Activated CD8-positive, alpha-beta memory T cell treated with anti-CD3 and anti-CD28 coated beads, Interleukin-2, amount 10 ng/mL, durations not matched to agents 7 days and 5 days (primary cell): ENCODE measurements at regions not wholly inside any gene's neighbourhood (a gene's known extent, or its start where the extent isn't known, plus 50 kb on each side); places are given as distances from the start of the nearest gene placed in this dataset.

Source experiments
- ATAC-seq: fragments of 150-1000 bp; cut with Tn5 transposase; one replicate; pipeline ENCODE4 v1.10.0; 2021; ENCODE audit warnings: moderate library complexity
- CTCF ChIA-PET: fragments of 350-600 bp; sonication (Branson Sonifier 250); formaldehyde crosslinking; loops from one replicate; lab custom pipeline; 2021; ENCODE audit warnings: antibody characterized with exemption; lab: Charles Lee
- DNase-seq: peaks from one replicate; pipeline ENCODE4 v3.0.0-alpha.2; 2020
- H3K27ac Mint-ChIP-seq: one replicate; pipeline ENCODE4 v1.8.0; 2021; ENCODE audit warnings: mild to moderate bottlenecking, mixed read lengths
- H3K27me3 Mint-ChIP-seq: one replicate; pipeline ENCODE4 v1.8.0; 2021; ENCODE audit warnings: mixed read lengths
- H3K36me3 Mint-ChIP-seq: one replicate; pipeline ENCODE4 v1.8.0; 2021; ENCODE audit warnings: mild to moderate bottlenecking, mixed read lengths
- H3K4me1 Mint-ChIP-seq: one replicate; pipeline ENCODE4 v1.8.0; 2021; ENCODE audit warnings: mixed read lengths
- H3K4me3 Mint-ChIP-seq: one replicate; pipeline ENCODE4 v1.8.0; 2021; ENCODE audit warnings: mild to moderate bottlenecking, moderate library complexity, mixed read lengths
- H3K9me3 Mint-ChIP-seq: one replicate; pipeline ENCODE4 v1.8.0; 2022; ENCODE audit warnings: low read depth, mixed read lengths

DNA sequence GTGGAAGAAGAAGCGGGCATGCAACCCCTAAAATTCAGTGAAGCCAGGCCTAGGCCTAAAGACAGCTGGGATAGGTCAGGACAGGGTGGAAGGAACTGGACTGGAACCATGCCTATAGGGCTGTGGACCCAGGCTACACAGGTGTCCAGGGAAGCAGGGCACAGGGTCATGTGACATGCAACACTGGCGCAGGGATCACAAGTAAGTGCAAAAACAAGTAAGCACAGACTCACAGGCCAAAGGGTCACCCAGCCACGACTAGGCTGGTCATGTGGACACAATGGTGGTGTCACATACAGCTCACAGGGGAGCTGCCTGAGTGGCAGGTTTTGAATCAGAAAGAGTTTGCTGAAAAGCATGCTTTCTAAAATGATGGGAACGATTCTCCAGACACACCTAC, 195.7 kb downstream of the SPTSSA start:
- no peak overlapping the region for H3K4me3 Mint-ChIP-seq

DNA sequence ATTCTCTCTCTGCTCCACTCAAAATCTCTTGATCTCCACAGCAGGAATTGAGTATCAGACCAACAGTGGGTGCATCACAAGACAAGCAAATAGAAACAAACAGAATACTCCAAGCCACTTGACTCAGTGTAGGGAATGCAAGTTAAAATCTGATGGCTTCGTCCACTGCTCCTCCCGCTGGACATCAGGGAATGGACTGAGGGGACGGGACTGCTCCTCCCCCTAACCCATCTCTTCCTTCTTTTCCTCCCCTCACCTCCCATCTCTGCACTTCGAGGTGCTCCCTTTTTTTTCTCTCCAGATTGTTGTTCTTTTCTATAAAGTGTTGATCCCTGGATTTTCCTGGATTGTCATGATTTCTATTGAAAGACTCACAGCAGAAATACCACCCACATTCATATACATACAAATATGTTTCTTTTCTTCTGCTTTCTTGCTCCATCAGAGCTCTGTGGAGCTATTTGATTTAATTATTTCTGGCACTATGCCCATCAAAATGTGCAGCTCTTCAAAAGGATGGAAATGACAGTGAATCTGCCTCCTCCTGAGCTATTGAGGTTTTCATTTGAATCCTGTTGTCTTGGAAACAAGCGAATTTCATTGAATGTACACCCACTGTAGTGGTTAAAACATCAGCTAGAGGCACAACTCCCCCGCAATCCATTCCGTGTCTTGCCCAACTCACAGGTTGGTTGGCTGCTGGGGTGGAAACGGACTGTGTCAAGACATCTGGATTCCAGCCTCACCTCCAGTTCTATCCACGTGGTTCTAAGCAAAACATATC, 199.7 kb downstream of the SPTSSA start:
- ATAC-seq (no peak), DNase-seq (no peak)
- CTCF ChIA-PET: interaction anchor here (1.1 kb wide), 1 partner anchor 27 kb away, joined by 3 read pairs; no protein-coding TSS in a partner anchor
- H3K4me3 Mint-ChIP-seq: no peak overlapping the region
- no peaks in the 10 kb centered on the region for H3K36me3 Mint-ChIP-seq
- no peaks in the 10 kb centered on the region for H3K4me1 Mint-ChIP-seq
- no peaks in the 10 kb centered on the region for H3K9me3 Mint-ChIP-seq
- H3K27me3 Mint-ChIP-seq: peaks cover 20% of the 10 kb centered on the region
- H3K27ac Mint-ChIP-seq: no peak overlapping the region

More for the DNA sequence above, 195.7 kb downstream of the SPTSSA start:
- no peak for DNase-seq
- CTCF ChIA-PET: no interaction called here
- Mint-ChIP-seq H3K4me1 (no peaks in the 10 kb centered on the region), H3K27ac (no peak overlapping the region), H3K36me3 (no peaks in the 10 kb centered on the region), H3K27me3 (peaks cover 17% of the 10 kb centered on the region), H3K9me3 (no peaks in the 10 kb centered on the region)
- ATAC-seq: no peak

DNA sequence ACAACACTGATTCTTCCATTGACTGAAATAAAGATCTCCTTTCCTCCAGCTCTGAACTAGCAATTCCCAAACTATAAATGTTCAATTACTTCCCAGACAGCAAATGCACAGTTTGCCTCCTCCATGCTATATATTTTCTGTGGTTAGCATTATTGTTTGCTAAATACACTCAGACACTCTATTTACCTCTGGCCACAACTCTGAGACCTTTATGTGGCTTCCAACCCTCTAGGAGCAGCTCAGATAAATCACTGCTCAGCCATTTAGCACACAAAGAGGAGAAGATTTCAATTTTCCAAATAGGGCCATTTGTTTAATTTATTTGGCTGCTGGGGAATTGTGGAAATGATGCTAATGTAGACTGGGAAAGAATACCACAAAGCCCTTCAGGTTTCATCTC, 202.0 kb downstream of the SPTSSA start:
- H3K4me1 Mint-ChIP-seq: no peaks in the 10 kb centered on the region
- H3K27me3 Mint-ChIP-seq: peaks cover 18% of the 10 kb centered on the region
- CTCF ChIA-PET: no interaction called here
- no peaks in the 10 kb centered on the region for H3K9me3 Mint-ChIP-seq
- H3K27ac Mint-ChIP-seq: no peak overlapping the region
- ATAC-seq (no peak), DNase-seq (no peak)
- H3K36me3 Mint-ChIP-seq: no peaks in the 10 kb centered on the region
- no peak overlapping the region for H3K4me3 Mint-ChIP-seq

DNA sequence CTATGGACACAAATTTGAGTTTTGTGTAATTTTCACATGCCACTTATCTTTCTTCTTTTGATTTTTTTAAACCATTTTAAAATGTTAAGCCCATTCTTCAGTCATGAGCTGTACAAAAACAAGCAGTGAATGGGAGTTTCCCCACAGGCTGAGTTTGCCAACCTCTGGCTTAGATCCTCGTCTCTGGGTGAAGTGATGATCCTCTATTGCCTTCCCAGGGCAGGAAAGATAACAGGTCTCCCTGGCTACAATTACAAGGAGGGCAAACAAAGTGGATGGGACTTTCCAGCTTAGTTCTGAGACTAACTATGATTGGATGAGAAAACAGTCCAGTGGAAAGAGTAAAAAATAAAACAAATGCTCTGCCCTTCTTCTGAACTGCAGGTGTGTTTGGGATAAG, 203.7 kb downstream of the SPTSSA start:
- Mint-ChIP-seq H3K9me3 (no peaks in the 10 kb centered on the region), H3K27me3 (peaks cover 18% of the 10 kb centered on the region), H3K4me3 (no peak overlapping the region), H3K27ac (no peak overlapping the region), H3K4me1 (no peaks in the 10 kb centered on the region), H3K36me3 (no peaks in the 10 kb centered on the region)
- DNase-seq (no peak), ATAC-seq (no peak)
- CTCF ChIA-PET: no interaction called here

DNA sequence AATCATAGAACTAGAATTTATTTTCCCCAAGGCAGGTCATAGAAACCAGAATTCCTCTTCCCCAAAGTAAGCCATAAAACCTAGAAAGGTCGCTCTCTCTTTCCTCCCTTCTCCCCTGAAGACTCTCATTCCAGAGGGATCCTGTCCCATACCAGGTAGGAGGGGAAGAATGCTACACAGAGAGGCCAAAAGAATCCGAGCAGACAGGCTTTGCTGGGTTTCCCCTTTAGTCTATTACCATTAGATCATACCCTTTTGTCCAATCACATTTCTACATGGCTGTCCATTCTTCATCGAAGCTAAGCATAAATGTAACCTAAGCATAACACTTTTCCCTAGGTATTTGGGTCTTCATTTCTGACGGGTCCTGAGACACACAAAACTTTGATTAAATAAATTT, 204.5 kb downstream of the SPTSSA start:
- H3K4me1 Mint-ChIP-seq: no peaks in the 10 kb centered on the region
- H3K27ac Mint-ChIP-seq: no peak overlapping the region
- CTCF ChIA-PET: no interaction called here
- no peaks in the 10 kb centered on the region for H3K9me3 Mint-ChIP-seq
- DNase-seq (no peak), ATAC-seq (no peak)
- no peak overlapping the region for H3K4me3 Mint-ChIP-seq
- H3K27me3 Mint-ChIP-seq: peaks cover 18% of the 10 kb centered on the region
- no peaks in the 10 kb centered on the region for H3K36me3 Mint-ChIP-seq

DNA sequence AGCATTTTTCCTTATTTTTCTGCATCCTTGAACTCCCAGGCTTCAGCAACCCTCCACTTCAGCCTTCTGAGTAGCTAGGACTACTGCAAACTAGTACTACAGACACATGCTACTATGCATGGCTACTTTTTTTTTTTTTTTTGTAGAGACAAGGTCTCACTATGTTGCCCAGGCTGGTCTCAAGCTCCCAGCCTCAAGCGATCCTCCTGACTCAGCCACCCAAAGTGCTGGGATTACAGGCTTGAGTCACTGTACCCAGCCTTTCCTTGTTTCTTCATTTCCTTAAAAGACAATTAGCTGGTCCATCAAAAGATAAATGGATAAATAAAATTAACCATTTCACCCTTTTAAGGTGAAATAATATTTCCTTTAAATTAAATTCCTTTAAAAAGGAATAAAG, 205.8 kb downstream of the SPTSSA start:
- H3K4me3 Mint-ChIP-seq: no peak overlapping the region
- CTCF ChIA-PET: interaction anchor here (0.6 kb wide), 1 partner anchor 469 kb away, joined by 4 read pairs; no protein-coding TSS in a partner anchor

DNA sequence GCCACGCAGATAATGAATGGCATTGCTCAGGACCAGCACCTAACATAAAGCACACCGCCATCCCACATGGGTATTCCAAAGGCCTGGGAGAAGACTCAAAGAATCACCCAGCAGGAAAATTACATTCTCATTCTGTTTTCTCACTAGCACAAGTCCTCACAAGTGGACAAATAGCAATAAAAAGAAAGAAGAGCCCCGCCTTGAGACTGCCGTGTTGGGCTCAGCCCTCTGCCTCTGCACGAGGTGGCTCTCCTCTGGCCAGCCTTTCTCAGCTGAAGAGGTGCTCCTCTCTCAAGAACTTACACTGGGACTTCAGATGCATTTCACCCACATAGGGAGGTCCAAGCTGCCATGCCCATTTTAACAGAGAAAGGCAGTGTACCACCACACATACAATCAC, 207.5 kb downstream of the SPTSSA start:
- H3K27me3 Mint-ChIP-seq: peaks cover 8% of the 10 kb centered on the region
- no peak for DNase-seq
- CTCF ChIA-PET: no interaction called here
- no peaks in the 10 kb centered on the region for H3K4me1 Mint-ChIP-seq
- no peaks in the 10 kb centered on the region for H3K36me3 Mint-ChIP-seq
- H3K27ac Mint-ChIP-seq: no peak overlapping the region
- ATAC-seq: no peak
- no peaks in the 10 kb centered on the region for H3K9me3 Mint-ChIP-seq
- H3K4me3 Mint-ChIP-seq: no peak overlapping the region

More for the DNA sequence above, 205.8 kb downstream of the SPTSSA start:
- H3K27me3 Mint-ChIP-seq: peaks cover 10% of the 10 kb centered on the region
- no peaks in the 10 kb centered on the region for H3K4me1 Mint-ChIP-seq
- H3K27ac Mint-ChIP-seq: no peak overlapping the region
- no peaks in the 10 kb centered on the region for H3K36me3 Mint-ChIP-seq
- H3K9me3 Mint-ChIP-seq: no peaks in the 10 kb centered on the region
- ATAC-seq (no peak), DNase-seq (no peak)

DNA sequence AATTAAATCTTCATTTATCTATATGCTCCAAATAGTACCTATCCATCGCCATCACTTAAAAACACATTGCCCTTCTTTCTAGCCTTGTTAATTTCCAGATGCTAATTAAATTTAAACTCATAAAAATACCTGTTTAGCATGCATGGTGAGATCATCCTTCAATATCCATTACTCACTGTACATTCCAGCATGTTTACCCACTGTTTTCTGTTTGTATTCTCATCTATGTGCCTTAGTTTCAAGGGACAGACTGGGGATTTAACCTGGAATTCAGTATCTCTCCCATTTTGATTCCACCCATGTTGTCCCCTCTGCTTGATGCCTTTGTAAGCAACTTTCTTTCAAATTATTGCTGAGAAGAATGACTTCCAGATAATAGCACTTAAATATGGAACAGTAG, 208.0 kb downstream of the SPTSSA start:
- Mint-ChIP-seq H3K27ac (no peak overlapping the region), H3K4me3 (no peak overlapping the region), H3K27me3 (peaks cover 8% of the 10 kb centered on the region), H3K4me1 (no peaks in the 10 kb centered on the region), H3K36me3 (no peaks in the 10 kb centered on the region), H3K9me3 (no peaks in the 10 kb centered on the region)
- CTCF ChIA-PET: no interaction called here
- no peak for ATAC-seq
- DNase-seq: no peak

DNA sequence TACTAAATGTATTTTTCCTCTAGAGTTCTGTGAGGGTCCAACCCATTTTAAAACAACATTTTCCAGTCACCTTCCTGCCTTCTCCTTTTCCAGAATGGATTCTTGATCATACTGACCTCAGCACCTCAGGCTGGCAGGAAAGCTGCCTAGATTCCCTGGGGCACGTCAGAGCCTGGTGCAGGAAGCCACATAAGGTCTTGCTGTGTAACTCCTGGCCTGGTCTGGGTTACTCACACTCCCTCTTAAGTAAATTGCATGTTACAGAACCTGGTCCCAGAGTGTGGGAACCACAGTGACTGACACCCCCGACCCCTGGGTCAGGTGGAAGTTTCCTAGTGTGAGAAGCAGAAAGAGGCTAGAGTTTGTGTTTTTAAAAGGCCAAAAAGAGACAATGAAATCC, 209.8 kb downstream of the SPTSSA start:
- no peaks in the 10 kb centered on the region for H3K4me1 Mint-ChIP-seq
- no peaks in the 10 kb centered on the region for H3K36me3 Mint-ChIP-seq
- H3K27me3 Mint-ChIP-seq: peaks cover 3% of the 10 kb centered on the region
- H3K9me3 Mint-ChIP-seq: no peaks in the 10 kb centered on the region
- no peak for ATAC-seq
- CTCF ChIA-PET: no interaction called here
- no peak for DNase-seq
- no peak overlapping the region for H3K27ac Mint-ChIP-seq
- no peak overlapping the region for H3K4me3 Mint-ChIP-seq

DNA sequence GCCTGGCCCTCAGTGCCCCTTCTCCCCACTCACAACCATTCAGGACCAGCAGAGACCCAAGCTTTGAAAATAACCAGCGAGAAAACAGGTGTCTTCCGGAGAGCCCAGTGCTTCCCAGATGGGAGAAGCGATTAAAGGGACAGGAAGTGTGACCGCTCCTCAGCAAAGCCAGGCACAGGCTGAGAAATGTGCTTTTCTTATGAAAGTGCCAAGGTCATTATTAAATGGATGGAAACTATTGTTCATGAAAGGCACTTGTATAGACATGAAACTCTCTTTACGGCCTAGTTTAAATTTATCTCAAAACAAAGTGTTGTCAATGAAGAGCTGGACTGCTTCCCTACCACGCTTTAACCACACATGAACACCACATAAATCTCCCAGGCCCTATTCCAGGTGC, 210.4 kb downstream of the SPTSSA start:
- Mint-ChIP-seq H3K4me3 (no peak overlapping the region), H3K36me3 (no peaks in the 10 kb centered on the region), H3K27me3 (peaks cover 3% of the 10 kb centered on the region), H3K4me1 (no peaks in the 10 kb centered on the region), H3K27ac (no peak overlapping the region), H3K9me3 (no peaks in the 10 kb centered on the region)
- no peak for DNase-seq
- CTCF ChIA-PET: no interaction called here
- ATAC-seq: no peak

DNA sequence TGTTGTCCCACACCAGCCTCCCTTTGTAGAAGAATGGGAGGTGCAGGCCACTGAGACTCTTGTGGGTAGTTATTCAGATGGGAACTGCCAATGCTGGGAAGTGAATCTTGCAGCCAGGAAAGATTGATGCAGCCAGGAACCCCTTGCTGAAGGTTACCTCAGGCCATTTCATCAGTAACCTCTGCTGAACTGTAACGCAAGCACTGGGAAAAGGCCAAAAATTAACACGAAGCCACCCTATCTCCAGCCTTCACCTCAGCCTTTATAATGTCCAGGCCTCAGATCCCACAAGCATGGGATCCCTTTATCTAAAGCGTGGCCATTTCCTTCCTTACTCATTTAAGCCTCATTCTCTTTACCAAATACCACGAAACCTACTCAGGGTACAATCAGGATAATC, 211.1 kb downstream of the SPTSSA start:
- no peaks in the 10 kb centered on the region for H3K9me3 Mint-ChIP-seq
- H3K27me3 Mint-ChIP-seq: peaks cover 3% of the 10 kb centered on the region
- no peak for DNase-seq
- no peak overlapping the region for H3K27ac Mint-ChIP-seq
- no peaks in the 10 kb centered on the region for H3K4me1 Mint-ChIP-seq
- H3K4me3 Mint-ChIP-seq: no peak overlapping the region
- H3K36me3 Mint-ChIP-seq: no peaks in the 10 kb centered on the region
- ATAC-seq: no peak
- CTCF ChIA-PET: no interaction called here

DNA sequence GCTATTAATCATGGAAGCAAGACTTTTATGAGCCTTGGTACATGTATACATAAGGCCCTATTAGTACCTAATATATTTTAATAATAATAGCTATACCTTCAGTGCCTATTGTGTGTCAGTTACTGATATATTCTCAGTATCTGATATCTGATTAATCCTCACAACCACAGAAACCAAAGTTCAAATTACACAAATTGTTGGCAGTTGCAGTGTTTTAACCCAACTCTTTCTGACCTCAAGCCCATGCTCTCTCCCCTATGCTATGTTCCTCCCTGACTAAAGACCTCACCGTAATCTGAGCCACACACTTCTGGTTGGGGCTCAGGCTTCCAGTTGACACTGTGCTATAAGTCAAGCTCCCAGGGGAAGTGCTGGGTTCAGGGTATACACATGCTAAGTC, 214.4 kb downstream of the SPTSSA start:
- no peaks in the 10 kb centered on the region for H3K36me3 Mint-ChIP-seq
- CTCF ChIA-PET: interaction anchor here (1.2 kb wide), 1 partner anchor 53 kb away, joined by 5 read pairs; no protein-coding TSS in a partner anchor
- H3K27me3 Mint-ChIP-seq: peaks cover 3% of the 10 kb centered on the region
- H3K4me1 Mint-ChIP-seq: no peaks in the 10 kb centered on the region
- ATAC-seq (no peak), DNase-seq (no peak)
- no peak overlapping the region for H3K4me3 Mint-ChIP-seq
- H3K9me3 Mint-ChIP-seq: no peaks in the 10 kb centered on the region
- H3K27ac Mint-ChIP-seq: no peak overlapping the region

DNA sequence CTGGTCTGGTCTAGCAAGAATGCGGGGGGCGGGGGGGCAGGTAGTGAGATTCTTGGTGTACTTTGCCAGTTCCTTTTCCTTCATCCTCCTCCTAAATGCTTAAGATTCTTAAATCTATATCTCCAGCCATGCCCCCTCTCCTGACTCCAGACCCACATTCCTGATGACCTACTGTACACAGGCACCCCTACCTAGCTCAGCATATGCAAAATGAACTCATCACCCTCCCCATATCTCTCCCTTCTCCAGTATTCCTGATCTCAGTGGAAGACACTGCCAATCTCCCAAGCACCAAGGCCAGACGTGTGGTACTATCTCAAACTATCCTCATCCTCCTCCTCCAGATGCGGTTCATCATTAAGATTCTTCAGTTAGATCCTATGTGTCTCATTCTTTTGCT, 215.8 kb downstream of the SPTSSA start:
- Mint-ChIP-seq H3K27ac (no peak overlapping the region), H3K27me3 (peaks cover 3% of the 10 kb centered on the region), H3K9me3 (no peaks in the 10 kb centered on the region), H3K4me3 (no peak overlapping the region), H3K4me1 (no peaks in the 10 kb centered on the region), H3K36me3 (no peaks in the 10 kb centered on the region)
- ATAC-seq: no peak
- CTCF ChIA-PET: no interaction called here
- DNase-seq: no peak

DNA sequence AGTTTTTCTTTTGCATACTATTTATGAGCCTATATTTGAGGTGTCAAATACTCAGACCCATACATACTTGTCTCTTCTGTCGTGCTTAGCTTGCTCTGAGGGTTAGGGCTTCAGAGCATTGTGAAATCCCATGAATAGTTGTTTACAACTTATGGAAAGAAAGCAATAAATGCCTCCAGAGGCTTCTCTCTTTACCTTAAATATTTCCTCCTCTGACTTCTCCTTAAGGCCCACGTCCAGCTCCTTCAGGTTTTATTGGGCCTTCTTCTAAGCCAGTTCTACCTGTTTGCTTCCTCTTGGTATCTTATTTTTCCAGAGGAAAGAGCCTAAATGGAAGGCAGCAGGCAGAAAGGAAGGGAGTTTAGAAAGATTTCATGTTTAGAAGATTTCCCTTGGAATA, 218.6 kb downstream of the SPTSSA start:
- ATAC-seq (no peak), DNase-seq (no peak)
- peaks cover 4% of the 10 kb centered on the region for H3K27me3 Mint-ChIP-seq
- no peak overlapping the region for H3K27ac Mint-ChIP-seq
- CTCF ChIA-PET: no interaction called here
- no peak overlapping the region for H3K4me3 Mint-ChIP-seq
- no peaks in the 10 kb centered on the region for H3K4me1 Mint-ChIP-seq
- H3K9me3 Mint-ChIP-seq: no peaks in the 10 kb centered on the region
- H3K36me3 Mint-ChIP-seq: no peaks in the 10 kb centered on the region
